Fibroblast of peridontal ligament (primary cell): ENCODE measurements at regions not wholly inside any gene's neighbourhood (a gene's known extent, or its start where the extent isn't known, plus 50 kb on each side); places are given as distances from the start of the nearest gene placed in this dataset.

Experiments
- DNase-seq: peaks from one replicate; pipeline ENCODE4 v3.0.0-alpha.2; 2010; ENCODE audit errors: extremely low read depth

DNA sequence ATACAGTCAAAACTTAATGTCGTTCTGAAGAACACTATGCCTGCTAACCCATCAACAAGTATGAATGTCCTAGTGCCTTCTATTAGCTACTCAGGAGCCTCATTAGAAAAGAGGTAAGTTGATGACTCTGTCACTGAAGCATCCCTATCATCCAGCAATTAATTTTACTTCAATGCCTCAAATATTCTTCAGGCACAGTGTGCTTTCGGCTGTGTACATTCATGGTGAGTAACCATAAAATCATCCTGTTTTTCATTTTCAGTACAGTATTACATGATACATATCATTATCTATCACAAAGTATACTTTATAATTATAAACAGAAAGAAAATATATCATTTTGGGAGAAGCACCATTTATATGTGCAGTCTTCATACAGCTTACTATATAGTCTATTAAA lies 495.5 kb upstream of the ZWINT start:
- DNase-seq, result no peak

DNA sequence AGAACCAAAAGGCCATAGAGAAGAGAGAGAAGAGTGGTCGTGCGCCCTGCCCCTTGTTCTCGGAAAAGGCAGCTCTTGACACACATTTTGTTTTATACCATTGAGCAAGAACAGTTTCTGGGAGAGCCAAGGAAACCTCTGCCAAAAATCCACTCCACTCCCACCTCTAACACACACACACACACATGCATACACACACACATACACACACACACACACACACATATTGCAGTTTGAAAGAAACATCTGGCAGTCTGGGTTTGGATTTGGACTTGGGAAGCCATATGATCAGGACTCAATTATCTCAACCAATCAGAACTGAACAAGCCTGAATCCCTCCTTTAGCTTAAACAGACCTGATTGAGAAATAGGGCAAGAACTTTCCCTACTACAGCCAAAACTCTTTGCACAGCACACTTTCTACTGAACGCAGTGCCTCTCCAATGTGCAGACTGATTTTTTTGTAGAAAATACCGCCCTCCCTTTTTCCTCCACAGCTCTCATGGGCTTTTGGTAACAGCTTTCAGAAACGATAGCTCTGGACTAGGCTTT lies 484.0 kb upstream of the ZWINT start:
- DNase-seq, result no peak

DNA sequence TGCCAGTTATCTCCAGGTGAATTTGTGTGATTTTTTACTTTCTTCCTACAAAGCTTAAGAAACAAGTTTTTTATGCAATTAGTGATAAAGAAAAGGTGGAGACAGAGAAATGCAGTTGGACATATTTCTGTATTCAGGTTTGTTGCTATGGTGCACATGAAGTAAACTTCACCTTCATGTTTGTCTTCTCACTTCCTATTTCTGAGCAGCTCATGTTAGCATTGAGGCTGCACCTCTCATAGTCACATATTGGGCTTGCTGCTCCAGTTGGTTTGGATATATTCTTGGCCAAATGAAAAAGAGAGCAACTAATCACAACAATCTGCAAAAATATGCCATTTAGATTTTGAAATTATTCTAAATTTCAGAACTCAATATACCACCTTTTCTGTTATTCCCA lies 475.6 kb upstream of the ZWINT start:
- no peak for DNase-seq

DNA sequence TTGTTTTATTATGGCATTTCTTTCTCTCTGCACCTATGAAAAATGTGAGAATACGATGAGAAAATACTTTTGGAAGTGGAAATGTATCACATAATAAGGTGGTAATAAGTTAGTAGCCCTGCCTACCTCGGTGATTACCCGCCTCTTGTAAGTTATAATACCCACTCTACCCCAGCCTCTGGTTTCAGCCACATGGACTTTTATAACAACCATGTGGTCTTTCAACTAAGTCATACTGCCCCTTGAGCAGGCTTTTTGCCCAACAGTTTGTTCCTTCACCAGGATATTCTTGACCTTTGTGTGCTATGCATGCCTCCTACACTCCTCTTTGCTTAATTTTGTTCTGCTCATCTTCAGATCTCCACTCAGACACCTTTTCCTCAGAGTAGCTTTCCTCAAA lies 470.6 kb upstream of the ZWINT start:
- no peak for DNase-seq

DNA sequence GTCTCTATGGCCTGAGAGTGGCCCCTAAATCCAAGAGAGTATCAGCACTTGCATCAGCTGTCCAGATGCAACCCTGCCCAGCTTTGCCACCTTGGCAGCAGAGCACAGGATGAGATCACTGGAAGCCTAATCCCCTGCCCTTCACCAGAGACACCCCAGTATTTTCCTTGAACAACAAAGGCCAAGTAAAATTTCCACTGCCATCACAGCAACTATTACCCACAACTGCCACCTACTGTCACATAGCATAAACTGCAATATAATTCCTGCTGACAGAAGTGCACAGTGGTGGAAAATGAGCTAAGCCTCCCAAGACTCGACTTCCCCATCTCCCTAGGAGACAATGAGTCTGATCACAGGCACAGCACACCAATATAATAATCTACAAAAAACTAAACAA lies 462.8 kb upstream of the ZWINT start:
- DNase-seq, result no peak

DNA sequence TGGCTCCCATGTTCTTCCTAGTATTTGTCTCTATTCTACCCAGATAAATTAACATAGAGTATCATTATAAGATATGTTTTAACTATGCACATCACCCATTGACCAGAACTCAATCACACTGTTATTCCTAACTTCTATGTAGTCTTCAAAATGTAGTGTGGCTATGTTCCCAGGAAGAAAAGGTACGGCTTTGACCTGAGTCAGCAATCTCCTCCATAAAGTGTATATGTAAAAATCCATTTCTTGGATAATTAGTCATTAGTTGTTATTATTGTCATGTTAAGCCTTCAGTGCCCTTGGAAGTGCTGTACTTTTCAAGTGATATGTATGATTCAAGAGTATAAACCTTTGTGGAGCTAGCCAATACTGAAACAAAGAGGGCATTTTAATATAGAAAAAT lies 444.0 kb upstream of the ZWINT start:
- DNase-seq, result no peak

DNA sequence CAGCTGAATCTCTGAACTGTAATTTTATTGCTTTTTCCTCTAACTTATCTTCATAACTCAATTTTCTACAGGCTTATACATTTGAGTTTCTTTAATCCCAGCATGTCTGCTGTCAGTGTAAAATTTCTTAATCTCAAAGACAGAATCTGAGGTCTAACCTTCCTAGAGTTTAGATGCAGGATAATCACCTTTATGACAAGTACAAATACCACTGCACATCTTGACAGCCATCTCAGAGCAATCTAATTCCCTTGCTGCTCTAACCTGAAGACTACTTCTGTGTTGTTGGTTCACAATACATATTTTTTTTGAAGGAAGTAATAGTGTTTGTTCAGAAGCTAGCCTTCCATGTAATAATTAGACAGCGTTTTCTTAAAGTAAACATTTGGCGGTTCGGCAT lies 424.2 kb upstream of the ZWINT start:
- DNase-seq, result no peak

DNA sequence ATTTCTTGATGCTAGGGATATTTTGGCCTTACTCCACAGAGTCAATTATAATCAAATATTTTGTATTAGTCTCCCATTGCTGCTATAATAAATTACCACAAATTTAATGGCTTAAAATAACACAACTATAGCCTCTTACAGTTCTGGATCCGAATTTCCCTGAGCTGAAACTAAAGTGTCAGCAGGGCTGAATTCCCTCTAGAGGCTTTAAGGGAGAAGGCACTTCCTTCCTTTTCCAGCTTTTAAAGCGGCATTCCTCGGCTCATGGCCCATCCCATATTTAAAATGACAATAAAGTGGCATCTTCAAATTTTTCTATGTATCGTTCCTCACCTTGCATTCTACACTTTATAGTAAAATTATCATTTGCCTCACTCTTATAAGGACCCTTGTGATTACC lies 421.4 kb upstream of the ZWINT start:
- DNase-seq, result no peak

DNA sequence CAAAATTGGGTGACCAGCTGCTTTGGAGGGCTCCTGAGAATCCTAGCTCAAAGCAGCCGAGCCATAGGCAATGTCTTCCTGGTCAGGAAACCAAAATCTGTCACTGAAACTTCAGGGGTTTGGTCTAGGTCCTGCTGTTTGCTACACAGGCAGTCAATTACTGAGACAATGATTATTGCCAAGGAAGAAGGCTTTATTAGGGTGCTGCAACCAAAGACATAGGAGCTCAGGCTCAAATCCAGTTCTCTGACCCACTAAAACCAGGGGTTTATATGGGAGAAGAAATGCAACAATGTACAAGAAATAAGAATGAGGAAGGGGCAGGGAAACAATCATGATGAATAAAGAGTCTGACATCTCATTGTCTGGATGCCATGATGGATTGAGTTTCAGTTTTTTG lies 410.3 kb upstream of the ZWINT start:
- no peak for DNase-seq

DNA sequence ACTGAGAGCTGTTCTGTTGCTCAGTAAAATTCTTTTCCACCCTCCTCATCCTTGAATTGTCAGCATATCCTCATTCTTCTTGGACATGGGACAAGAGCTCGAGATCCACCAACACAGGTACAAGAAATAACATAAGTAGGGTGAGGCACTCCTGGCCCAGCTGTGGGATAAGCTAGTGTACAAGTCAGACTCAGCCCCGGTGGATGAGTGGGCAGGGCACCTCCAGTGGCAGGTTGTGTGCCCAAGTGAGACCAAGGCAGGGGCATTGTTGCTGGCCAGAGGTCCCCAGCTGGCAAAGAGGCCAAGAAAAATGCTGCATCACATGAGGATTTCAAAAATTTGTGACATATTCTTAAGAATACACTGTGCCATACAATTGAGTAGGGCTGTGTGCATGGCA lies 402.0 kb upstream of the ZWINT start:
- DNase-seq, result no peak

DNA sequence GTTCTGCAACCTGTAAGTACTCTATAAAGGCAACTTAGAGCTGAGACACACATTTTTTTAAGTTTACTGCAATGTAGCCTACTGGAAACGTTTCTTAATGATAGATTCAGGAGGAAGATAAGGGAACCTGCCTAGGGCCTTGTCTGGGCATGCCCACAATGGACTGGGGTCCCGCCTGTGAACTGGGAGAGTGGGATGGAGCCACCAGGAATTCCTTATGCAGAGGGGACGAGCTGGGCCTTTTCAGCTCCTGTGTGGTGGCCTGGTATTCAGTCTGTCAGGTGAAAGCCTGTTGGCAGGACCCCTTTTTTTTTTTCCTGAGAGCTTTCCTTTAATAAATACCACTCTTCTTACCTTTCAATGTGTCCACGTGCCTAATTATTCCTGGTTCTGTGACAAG lies 384.4 kb upstream of the ZWINT start:
- DNase-seq, result no peak

DNA sequence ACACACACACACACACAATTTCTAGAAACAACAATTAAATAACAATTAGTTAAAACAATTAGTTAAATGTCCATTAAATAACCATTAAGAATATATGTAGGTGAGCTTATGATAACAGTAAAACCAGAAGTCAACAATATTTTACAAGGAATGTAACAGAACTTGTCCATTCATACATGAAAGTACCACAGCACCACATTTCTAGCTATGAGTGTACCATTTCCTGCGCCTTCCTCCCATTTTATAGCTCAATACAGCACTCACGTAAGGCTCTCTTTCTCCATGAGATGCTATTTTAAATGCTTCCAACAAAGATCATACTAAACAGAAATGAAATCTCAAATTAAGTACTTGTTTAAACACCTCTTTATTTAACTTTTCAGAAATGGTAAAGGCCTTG lies 367.3 kb upstream of the ZWINT start:
- DNase-seq, result no peak

DNA sequence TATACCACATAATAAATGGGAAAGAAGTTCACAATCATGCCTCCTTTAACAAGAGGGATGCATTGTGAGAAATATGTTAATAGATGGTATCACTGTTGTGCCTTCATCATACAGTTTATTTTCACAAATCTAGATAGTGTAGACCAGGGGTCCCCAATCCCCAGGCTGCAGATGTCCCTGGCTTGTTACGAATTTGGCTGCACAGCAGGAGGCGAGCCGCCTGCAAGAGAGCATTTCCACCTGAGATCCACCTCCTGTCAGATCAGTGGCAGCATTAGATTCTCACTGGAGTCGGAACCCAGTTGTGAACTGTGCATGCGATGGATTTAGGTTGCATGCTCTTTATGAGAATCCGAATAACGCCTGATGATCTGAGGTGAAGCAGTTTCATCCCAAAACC lies 361.9 kb upstream of the ZWINT start:
- no peak for DNase-seq

DNA sequence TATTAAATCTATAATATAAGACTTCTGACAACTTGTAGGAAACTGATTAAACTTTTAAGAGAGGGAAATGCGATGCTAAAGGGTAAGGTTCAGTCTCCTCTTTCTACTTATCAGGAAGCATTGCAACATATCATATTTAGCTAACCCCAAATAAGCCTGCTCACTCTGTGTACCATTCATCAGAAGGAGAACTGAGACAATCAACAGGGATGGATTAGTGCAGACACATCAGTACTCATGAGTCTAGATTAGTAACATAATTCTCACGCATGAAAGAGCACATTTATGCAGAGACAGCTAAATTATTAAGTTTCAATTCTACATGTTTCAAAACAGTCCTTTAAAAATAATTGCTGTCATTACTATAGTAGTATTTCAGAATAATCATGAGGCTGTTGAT lies 354.2 kb upstream of the ZWINT start:
- DNase-seq, result no peak

DNA sequence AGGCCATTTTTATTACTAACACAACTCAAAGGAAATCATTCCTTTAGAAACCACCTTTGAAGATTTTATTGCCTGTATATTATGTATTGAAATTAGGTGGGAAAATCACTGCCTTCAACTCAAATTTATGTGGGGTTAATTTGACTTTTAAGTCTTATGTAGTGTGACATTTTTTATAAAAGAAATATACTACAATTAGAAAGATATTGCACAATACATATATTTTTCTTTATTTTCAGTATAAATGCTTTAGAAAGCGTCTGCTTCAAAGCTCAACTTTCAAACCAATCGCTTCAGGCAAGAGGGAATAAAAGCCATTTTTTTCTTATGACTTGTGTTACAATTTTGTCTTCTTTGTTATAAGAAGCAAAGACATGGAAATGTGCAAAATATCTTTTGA lies 337.4 kb upstream of the ZWINT start:
- DNase-seq, result no peak

DNA sequence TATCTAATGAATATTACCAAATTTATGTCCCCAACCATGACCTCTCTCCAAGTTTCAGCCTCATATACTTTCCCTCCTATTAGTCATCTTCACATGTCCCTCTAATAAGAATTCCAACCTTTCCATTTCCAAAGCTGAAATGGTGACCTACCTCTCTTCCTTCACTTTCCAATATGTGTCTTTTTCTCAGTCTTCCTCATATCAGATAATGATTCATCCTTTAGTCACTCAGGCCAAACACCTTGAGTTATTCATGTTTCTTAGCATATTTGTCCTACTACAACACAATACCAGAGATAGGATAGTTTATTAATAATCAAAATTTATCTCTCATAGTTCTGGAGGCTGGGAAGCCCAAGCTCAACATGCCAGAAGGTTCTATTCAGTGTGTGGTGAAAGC lies 318.5 kb upstream of the ZWINT start:
- DNase-seq, result no peak

DNA sequence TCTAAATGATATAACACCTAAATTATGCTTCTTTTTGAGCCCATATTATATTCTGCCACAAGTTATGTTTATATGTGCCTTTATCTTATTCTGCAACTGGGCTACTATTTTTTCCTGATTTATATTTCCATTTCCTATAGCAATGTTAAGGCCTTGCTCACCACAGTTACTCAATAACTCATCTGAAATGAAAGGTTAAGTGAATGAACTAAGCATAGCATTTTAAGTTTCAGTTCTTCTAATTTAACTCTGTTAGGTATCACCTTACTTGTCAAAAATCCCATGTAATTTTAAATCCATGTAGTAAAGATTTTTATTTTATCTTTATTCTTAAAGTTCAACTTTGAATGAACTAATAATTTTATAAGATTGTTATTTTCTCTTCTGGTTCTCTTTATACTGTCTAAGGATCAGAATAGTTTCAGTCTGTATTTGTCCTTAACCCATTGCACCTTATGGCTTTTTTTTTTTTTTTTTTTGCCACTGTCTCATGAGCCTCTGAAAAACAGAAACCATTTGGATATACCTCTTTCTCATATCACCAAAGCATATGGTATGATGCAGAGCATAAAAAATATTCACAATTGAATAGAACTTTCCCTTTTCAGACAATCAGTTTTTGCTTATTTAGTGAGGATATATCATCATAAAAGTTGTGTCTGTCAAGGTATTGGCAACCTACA lies 301.8 kb upstream of the ZWINT start:
- DNase-seq, result no peak

DNA sequence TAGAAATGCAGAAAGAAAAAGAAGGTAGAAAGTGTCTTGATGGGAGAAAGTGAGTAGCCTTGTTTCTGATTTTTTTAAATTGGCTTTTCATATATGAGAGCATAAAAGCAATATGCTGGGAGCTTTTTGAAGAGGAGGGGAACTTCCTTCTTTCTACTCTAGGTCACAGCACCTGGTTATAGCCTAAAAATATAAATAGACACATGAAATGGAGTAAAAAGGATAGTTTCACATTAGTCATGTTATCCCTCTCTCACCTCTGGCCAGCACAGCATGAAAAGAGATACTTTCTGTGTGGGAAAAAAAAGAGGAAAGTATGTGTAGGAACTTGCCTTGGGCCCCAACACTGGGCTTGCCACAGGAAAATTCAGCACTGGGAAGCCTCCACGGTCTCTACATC lies 292.2 kb upstream of the ZWINT start:
- DNase-seq, result no peak

DNA sequence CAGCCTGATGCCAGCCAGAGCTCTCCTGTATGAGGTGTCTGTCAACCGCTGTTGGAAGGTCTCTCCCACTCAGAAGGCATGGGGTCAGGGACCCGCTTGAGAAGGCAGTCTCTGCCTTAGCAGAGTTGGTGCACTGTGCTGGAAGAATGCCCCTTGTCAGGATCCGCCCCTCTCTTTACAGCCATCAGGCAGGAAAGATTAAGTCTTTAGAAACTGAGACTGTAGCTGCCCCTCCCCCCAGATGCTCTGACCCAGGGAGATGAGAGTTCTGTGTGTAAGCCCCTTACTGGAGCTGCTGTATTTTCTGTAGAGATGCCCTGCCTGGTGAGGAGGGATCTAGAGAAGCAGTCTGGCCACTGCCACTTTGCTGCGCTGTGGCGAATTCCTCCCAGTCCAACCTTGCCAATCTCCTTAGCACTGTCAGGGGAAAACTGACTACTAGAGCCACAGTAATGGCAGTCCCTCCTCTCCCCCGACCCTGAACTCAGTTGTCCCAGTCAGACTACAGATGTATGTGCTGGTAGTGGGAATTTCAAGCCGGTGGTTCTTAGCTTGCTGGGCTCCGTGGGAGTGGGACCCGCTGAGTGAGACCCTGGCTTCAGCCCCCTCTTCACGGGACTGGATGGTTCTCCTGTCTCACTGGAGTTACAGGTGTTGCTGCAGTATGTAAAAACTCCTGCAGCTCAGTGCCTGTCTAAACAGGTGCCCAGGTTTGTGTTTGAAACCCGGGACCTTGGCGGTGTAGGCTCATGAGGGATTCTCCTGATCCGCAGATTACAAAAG lies 285.5 kb upstream of the ZWINT start:
- DNase-seq, result no peak

DNA sequence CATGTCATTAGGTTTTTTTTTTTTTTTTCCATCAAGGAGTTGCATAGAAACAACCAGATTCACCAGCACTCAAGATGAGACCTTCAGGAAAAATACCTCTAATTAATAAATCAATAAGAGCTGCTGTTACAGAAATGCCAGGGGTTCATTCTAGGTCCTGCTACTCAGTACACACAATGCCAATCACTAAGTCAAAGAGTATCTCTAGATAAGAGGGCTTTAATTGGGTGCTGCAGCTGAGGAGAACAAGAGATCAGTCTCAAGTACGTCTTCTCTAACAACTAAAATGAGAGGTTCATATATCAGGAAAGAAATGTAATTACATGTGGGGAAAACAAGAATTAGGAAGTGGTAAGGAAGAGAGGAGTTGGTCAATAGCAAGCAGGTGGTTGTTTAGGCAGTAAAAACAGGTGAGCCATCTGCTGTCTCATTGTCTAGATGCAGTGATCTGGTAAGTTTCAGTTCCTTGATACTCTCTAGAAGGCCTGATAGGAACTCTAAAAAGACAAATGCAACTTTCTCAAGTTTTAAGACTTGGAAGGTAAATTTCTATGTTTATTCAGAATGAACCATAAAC lies 272.9 kb upstream of the ZWINT start:
- DNase-seq, result no peak

DNA sequence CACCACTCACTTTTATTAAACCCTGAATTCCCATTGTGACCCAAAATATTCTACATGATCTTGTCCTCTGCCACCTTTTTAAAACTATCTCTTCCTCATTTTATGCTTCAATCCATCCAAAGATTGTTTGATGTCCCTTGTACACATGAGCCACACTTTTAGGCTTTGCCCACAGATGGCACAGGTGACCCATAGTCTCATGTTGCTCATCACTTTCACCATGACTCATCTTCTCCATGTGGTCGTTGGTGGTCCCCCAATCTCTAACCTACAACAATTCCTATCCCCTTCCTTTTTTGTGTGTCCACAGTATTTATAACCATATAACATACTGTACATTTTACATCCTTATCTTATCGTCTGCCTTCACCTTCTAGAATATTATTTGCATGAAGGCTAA lies 271.5 kb upstream of the ZWINT start:
- no peak for DNase-seq

DNA sequence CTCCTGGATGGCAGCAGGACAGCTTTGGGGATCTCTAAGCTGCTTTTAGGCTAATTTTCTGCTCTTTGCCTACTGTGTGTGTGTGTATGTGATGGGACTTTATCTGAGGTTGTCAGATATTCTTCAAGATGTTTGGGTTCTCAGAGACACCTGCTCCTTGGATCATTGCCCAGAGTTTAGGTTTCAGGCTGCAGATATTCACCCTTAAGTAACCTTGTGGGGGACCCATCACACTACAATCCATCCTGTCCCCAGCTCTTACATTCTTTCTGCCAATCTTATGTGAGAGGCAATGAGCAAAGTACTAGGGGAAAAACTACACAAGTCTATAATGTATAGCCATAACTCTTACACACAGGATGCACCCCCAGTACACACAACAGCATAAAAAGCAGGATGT lies 263.0 kb upstream of the ZWINT start:
- DNase-seq, result no peak

DNA sequence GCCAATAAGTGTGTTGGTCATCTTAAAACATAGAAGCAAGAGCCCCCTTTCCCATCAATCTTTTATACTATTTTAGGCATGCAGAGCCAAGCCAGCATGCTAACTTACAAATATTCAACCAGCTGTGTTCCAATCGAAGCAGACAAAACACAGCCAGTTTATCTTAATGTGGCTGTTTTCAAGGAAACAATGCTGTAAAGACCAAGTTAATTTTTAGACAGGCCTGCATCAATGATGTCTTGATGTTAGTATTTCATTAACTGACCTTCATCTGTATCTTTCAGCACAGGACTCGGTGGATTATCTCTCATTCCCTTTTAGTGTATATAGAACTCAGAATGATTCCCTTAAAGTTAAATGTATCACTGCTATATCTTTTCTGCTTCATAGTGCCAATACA lies 262.0 kb upstream of the ZWINT start:
- DNase-seq, result no peak
